GM18907 (cell line): ENCODE measurements at regions not wholly inside any gene's neighbourhood (a gene's known extent, or its start where the extent isn't known, plus 50 kb on each side); places are given as distances from the start of the nearest gene placed in this dataset.
"Not testable (repeated sequence)": the region's sequence is repeated elsewhere in the genome, so short reads cannot be mapped to it uniquely, and the experiment has no call there.

Experiments
- ATAC-seq: cut with Tn5 transposase; IDR thresholded peaks from one replicate; pipeline ENCODE4 v1.9.1; 2021; ENCODE audit warnings: mild to moderate bottlenecking, moderate library complexity; ENCODE audit not compliant: unreplicated experiment

DNA sequence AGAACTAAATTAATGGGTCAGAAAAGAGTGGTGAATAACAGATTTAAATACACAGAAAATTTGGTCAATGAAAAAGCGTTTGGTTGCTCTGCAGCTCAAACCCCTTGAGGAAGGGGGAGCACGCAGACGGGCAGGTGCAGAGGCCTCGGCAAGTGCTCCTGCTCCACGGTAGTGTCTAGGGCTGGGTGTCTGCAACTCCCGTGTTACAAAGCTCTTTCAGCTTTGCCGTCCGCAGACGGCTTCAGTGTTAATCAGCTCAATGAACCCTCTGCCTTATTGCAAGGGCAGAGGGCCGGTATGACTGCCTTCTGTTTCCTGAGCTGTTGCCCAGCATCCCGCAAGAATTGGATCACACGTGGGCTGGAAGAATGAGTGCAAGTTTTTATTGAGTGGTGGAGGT is 125.7 kb upstream of the TRHDE start:
- ATAC-seq: no peak

DNA sequence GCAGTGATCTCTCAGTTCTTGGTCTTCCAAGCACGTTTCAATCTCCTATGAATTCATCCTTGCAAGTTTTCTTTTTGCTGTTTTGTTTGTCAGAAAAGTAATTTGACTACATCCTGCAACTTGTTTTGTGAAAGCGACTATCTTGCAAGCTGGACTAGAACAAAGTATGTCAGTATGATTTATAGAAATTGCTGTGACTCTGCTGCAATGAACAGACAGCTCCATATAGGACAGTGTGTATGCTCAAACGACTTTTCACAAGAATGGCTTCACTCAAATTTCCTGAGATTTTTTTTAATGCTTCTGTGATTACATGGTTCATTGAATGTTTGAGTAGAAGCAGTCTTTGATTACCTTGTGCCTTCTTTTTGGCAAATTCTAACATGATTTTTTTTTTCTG is 123.5 kb upstream of the TRHDE start:
- ATAC-seq: no peak

DNA sequence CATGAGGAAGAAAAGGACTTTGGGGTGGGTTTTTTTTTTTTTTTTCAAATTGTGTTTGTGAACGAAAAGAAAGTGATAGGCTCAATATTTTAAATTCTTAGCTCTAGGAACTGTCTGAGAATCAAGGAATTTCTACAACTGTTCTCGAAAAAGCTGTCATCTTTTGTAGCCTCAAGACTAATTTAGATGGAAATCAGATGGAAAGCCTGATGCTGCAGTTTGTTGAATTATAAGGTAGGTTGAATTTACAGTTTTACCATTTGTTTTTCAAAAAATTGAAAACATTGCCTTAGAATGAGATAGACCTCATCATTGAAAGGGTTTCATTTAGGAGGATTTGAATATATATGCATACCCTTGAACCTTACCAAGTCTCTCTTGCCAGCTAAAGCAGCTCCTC is 109.3 kb upstream of the TRHDE start:
- ATAC-seq: no peak

DNA sequence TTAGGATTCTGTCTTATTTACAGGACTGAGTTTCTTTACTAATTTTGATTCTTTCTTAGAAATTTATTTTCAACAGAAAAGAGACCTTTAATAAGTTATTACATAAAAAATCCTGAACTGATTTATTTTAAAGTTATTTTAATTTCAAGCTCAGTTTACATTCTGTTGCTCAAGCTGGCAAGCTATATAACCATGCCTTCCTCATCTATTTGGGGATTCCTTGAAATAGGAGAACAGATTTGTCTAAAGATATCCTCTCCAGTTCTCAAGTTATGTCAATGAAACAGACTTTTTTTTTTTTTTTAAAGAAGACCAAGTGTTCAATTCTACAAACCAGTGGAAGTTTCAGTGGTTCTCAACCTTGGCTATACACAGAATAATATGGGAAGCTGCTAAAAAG is 103.3 kb upstream of the TRHDE start:
- no peak for ATAC-seq

DNA sequence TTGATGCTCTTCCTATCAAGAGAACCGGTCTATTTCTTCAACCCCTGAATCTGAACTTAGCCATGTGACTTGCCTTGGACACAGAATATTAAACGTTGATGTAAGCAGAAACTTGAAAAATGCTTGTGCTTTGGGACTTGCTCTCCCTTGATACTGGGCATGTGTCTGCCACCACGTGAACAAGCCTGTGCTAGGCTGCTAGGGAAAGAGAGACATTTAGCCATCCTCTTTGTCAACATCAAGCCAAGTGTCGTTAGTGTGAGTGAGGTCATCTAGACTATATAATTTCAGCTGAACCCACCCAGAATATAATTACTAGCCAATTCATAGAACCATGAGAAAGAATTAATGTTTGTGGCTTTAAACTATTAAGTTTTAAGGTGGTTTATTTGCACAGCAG is 98.2 kb upstream of the TRHDE start:
- no peak for ATAC-seq

DNA sequence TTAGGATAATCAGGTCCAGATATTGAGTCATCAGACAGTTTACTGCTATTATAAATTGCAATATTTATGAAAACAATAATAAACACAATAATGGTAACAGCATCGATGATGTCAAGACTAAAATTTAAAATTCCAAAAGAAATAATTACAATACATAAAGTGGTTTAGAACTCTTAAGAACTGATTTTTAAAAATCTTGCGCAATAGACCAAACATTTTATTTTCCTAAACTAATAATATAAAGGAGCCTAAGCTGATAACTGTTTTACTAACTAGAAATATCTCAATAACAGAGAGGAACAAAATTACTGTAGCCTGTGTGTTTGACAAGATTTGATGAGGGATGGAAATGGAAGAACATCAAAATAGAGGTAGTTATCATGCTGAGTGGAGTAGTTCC is 93.9 kb upstream of the TRHDE start:
- ATAC-seq: no peak

DNA sequence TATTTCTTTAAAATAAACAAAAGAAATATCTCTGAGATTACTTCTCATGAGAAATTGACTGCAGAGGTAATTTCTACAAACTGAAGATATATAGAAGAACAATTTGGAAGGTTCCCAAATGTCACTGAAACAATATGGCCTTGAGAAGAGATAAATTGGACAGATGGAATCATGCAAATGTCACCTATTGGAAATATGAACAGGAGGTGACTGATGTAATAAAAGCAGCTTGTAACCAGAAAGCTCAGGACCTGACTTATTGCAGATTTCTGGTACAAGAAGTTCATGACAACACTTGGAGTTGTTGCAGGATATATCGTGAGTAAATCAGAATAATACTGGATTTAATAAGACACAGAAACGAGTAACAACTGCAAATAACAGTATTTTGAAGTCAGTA is 93.3 kb upstream of the TRHDE start:
- no peak for ATAC-seq

DNA sequence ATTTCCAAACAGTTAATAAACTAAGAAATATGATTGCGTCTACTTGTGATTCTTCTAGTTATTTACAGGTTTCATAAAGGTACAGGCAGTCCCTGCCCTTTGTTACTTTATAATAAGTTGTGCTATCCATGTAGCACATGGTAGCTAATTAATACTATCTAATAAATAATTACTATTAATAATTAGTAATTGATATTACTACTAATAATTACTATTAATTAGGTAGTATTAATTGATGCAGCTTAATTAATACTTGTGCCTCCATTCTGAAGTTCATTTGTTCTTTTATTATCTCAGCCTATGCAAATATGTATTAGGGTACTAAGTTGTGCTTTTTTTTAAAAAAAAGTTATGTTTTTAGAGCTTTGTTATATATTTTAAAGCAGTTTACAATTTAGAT is 92.3 kb upstream of the TRHDE start:
- no peak for ATAC-seq

DNA sequence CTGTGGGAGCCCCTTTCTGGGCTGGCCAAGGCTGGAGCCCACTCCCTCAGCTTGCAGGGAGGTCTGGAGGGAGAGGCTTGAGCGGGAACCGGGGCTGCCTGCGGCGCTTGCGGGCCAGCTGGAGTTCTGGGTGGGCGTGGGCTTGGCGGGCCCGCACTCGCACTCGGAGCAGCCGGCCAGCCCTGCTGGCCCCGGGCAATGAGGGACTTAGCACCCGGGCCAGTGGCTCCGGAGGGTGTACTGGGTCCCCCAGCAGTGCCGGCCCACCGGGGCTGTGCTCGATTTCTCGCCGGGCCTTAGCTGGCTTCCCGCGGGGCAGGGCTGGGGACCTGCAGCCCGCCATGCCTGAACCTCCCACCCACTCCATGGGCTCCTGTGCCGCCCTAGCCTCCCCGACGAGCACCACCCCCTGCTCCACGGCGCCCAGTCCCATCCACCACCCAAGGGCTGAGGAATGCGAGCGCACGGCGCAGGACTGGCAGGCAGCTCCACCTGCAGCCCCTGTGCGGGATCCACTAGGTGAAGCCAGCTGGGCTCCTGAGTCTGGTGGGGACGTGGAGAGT is 87.1 kb upstream of the TRHDE start:
- not testable (repeated sequence) for ATAC-seq

DNA sequence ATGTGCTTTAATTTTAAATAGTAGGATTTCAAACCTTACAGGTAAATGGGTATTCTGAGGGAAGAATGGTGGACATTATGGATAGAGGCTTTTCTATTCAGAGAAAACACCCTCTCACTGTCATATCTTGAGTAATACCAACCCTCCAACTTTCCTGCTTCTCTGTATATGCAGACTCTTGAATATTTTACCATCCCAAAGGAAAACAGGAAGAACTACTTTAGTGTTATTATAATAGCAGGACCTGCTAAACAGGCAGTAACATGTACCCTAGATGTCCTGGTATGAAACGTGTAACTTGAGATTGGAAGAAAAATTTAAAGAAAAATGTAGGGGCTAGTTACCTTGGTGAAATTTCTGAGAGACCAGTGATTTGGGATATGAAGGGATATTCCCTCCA is 82.9 kb upstream of the TRHDE start:
- ATAC-seq: no peak

DNA sequence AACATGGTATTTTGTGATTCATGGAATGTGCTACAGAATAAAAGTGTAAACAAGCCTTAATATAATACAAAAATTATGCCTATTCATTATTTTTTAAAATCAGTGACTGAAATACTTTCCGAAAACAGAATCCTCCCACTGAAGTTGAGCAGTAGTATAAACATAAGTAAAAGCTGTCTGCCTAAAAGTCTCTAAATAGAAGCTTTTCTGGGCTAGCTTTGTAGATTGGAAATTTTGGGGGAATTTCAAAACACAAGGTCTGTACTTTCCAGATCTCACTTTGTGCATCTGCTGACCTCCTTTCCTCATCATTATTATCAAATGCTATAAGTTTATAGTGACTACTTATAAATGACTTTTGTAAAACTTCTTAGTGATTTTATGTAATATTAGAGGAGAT is 80.4 kb upstream of the TRHDE start:
- peak; percentile 52 for ATAC-seq

DNA sequence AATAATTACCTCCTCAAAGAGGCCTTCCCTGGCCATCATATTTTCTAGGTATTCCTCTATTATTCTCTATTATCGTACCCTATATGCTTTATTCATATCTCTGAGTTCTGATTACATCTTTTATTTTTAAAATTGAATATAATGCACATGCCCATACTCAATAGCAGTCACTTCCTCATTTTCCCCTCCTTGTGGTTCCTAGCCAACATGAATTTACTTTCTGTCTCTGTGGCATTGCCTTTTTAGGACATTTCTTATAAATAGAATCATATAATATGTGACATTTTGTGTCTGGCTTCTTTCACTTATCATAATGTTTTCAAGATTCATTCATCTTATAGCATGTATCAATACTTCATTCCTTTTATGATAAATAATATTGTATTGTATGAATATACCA is 74.4 kb upstream of the TRHDE start:
- peak; percentile 64 for ATAC-seq

DNA sequence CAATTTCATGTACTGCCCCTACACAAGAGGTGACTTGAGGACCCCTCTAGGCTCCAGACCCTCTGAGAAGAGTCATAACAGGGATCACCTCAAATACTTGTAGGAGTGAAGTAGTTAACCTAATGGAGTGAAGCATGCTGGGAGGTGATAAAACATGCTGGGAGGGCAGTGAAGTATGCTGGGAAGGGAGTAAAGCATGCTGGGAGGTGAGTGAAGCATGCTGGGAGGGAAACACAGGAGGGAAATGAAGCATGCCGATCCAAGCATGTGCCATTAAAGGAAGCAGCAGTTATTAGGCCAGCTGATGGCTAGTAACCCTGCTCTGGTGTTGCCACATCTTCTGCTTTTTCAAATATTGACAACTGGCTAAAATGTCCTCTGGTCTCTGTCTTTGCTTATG is 70.7 kb upstream of the TRHDE start:
- no peak for ATAC-seq

DNA sequence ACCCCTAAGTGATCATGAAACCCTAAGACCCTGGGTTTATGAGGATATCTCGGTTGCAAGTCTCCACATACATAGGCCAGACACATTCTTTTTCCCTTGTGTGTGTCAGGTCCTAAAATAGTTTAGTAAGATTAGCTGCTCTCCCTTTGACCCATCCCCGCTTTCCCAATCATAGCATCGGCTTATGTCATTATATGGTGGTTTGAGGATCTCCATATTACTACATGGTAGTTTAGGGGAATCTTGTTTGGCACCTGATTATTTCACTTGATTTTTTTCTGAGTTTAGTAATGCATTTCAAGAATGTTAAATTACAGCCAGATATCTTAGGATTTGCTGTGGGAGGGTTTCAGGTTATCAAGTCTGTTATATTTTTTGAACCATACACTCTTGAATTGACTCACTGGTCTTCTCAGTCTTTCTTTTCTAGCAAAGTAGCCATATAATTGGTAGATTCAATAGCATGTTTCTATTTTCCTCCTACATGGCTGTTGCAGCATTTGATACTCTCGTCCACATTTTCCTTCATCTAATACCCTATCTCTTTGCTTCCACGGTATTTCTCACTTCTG is 68.3 kb upstream of the TRHDE start:
- no peak for ATAC-seq

DNA sequence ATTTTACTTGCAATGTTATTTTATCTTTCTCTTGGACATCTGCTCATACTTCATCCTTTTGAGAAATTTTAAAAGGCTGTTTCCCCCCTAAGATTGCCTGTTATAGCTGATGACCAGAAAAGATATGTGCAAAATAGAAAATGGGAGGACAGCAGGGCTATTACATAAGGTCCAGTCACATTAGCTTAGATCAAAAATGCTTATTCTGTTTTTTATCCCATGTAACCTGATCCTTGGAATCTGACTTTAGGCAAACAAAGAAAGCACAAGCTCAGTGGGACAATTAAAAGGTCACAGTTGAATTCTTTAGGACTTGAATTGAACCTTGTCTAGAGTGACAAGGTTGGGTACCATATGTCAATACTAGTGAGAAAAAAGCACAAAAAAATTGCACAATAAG is 65.1 kb upstream of the TRHDE start:
- no peak for ATAC-seq

DNA sequence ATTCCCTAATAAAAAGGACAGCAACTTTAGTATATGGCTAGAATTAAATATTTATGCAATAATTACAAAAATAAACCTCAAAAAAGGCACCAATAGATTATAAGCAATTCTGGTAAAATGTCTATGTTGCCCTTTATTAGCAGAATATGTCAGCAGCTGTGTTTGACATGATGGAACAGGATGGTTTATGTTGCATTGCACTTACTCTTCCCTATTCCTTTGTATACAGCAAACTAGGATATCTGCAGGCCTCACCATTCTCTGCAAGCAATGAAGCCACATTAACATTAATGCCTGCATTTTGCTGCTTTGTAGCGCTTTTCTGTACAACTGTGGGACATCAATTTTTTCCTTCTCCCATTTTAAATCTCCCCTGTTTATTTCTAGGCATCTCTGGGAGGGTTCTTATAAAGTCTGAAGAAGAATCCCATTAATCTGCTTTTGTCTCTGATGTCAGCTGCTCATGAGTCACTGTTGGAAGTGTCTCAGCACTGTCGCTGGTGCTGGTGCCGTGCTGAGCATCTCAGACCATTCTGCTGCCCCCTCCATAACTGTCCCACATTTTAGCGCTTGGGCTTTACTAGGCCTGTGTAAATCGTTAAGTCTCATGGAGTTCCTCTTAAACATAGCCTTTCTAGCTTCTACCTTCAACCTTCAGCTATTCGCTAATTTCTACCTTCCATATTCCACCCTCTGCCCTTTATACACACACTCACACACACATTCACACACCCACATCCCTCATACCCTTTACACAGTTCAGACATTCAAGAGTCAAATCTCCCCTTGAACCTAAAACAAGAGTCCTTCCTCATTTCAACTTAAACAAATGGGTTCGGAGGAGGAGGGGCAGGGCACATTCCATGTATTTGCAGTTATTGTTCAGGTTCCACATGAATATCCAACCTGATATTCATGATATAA is 64.4 kb upstream of the TRHDE start:
- ATAC-seq: no peak

DNA sequence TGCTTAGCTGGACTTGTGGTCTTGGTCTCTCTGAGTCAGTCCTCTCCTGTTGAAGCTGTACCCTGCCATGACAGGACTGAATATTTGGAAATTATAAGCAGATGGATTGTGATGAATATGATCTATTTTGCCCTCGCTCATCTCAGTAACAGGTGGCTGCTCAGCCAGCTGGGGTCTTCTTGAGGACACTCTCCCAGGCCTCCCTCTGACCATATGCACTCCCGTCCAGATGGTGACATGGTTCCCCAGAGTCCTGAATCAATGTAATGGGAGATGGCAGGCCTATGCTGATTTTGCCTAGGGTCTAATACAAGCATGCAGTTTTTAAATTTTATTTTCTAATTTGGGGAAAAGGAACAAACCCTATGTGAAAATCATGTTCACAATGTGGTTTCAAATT is 63.1 kb upstream of the TRHDE start:
- ATAC-seq: no peak

DNA sequence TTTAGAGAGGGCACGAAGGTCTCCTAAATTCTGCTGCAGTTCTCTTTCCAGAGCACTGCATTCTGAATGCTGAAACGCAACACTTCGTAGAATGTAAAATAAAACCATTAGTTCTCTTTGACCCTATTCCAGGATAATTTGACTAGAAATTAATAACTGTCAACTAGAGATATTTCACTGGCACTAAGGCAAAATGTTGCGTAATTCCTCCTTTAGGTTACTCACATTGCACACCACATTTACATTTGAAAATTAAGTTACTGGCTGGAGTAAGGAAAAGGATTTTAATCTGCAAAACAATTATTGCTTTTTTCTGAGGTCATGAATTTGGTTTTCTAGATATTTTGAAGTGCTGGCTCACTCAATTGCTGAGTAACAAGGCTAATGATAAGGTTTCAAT is 58.0 kb upstream of the TRHDE start:
- ATAC-seq: no peak

DNA sequence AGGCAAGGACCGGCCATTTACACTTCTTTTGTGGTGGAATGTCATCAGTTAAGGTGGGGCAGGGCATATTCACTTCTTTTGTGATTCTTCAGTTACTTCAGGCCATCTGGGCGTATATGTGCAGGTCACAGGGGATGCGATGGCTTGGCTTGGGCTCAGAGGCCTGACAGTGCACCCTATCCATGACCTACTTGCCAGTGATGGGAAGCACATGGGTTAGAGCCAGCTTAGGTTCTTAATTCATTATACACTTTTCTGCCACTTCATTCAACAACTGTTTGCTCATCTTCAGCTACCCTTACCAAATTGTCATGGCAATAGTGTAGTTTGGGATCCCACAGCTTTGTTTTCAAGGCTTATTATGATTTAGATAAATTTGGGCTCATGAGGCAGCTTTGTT is 56.9 kb upstream of the TRHDE start:
- ATAC-seq: not testable (repeated sequence)

DNA sequence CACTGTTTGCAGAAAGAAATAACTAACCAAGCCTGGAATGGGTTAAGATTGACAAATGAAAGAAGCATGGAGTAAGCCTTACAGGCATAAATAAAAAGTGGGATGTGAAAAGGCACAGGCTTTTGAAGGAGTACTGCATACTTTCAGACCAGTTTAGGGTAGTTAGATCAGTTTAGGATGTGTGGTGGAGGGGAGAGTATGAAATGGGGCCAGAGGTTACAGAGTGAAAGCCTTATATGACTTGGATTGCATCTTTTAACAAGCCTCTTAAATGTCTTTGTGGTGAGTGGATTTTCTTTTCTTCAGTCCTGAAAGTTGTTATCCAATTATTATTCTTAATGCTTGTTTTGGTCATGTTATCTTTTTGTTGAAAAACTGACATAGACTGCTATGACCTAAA is 52.2 kb upstream of the TRHDE start:
- no peak for ATAC-seq
